Sigmoid colon (tissue), 3 donors: ENCODE measurements at regions not wholly inside any gene's neighbourhood (a gene's known extent, or its start where the extent isn't known, plus 50 kb on each side); places are given as distances from the start of the nearest gene placed in this dataset.

Experiments used
- CTCF ChIP-seq, 4 experiments: fragments of 450-650 bp in 3 of 4; fragments of 200-600 bp in 1 of 4; IDR thresholded peaks; one replicate each; pipeline ENCODE4 v1.5.1; 2016 to 2019; ENCODE audit warnings: antibody characterized with exemption in 4 of 4, mild to moderate bottlenecking in 3 of 4, moderate library complexity in 2 of 4
- POLR2A ChIP-seq, 2 donors: fragments of 450-650 bp; IDR thresholded peaks; one replicate each; pipeline ENCODE4 v1.6.1; 2016; ENCODE audit warnings: antibody characterized with exemption in 2 of 2, mild to moderate bottlenecking in 2 of 2, moderate library complexity in 2 of 2

DNA sequence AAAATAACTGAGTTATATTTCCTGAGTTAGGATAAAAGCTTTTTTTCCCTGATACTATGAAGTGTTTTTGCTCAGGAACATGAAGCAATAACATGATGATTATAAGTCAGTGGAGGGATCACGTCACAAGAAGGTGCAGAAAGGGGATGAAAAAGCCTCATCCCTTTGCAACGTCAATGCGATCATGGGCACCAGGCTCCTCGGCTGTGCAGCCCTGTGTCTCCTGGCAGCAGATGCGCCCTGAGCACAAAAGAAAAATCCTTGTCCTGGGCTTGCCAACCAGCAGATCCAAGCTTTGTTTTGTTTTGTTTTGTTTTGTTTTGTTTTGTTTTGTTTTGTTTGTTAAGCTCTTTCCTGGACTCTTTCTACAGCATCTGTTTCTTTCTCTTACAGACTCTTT, 103.5 kb upstream of the PRSS1 start:
- TF ChIP-seq CTCF (IDR thresholded peaks at IDR 0.05) (no peak), POLR2A (IDR thresholded peaks at IDR 0.05) (no peak)
